HG02642 (cell line): ENCODE measurements at regions not wholly inside any gene's neighbourhood (a gene's known extent, or its start where the extent isn't known, plus 50 kb on each side); places are given as distances from the start of the nearest gene placed in this dataset.
"Not testable (repeated sequence)": the region's sequence is repeated elsewhere in the genome, so short reads cannot be mapped to it uniquely, and the experiment has no call there.

Source experiments
- ATAC-seq: cut with Tn5 transposase; IDR thresholded peaks from one replicate; pipeline ENCODE4 v1.9.1; 2021; ENCODE audit warnings: mild to moderate bottlenecking; ENCODE audit not compliant: unreplicated experiment, poor library complexity

- ATAC-seq, result no peak
Measured at GRCh38 chr5:26568316-26568715, 470.1 kb downstream of the CDH9 start.

- ATAC-seq, result no peak
Measured at GRCh38 chr5:26563979-26564378, 474.4 kb downstream of the CDH9 start.

GRCh38 chr5:26553079-26553478, 485.3 kb downstream of the CDH9 start:
- no peak for ATAC-seq

DNA sequence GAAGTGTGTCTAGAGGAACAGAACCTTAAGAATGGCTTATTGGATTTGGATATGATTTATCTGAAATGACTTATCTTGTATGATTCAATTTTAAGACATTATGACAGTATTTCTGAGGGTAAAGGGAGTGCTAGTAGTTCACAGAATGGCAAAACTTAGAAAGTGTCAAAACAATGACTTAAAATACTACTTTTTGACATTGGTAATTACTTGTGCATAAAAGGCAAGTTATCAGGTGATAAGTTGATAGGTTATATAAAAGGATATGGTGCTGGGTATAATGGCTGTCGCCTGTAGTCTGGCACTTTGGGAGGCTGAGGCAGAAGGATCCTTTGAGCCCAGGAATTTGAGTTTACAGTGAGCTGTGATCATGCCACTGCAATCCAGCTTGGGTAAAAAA, 494.4 kb downstream of the CDH9 start:
- no peak for ATAC-seq

DNA sequence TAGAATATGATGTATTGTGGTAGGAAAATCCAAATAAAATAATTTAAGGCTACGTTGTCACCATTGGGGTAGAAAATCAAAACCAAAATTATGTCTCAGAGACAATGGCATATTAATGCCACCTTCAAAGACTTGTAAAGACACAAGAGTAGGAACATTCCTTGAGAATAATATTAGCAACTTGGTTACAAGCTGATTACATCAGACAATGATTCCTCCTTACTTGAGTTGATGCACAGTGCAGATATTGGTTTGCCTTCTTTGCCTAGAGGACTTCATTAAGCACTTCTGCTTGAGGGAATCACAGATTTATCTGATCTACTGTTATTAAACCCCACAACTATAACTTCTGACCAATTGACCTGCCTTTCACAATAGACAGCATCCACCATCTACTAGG, 500.2 kb downstream of the CDH9 start:
- ATAC-seq, result no peak

- no peak for ATAC-seq
Measured at GRCh38 chr5:26535215-26535614, 503.2 kb downstream of the CDH9 start.

- ATAC-seq, result no peak
Measured at GRCh38 chr5:26530305-26530704, 508.1 kb downstream of the CDH9 start.

- no peak for ATAC-seq
Measured at GRCh38 chr5:26519245-26519644, 519.1 kb downstream of the CDH9 start.

- no peak for ATAC-seq
Measured at GRCh38 chr5:26518065-26518464, 520.3 kb downstream of the CDH9 start.

GRCh38 chr5:26498972-26499371, 539.4 kb downstream of the CDH9 start:
- no peak for ATAC-seq

GRCh38 chr5:26495437-26495836, 542.9 kb downstream of the CDH9 start:
- ATAC-seq, result no peak

DNA sequence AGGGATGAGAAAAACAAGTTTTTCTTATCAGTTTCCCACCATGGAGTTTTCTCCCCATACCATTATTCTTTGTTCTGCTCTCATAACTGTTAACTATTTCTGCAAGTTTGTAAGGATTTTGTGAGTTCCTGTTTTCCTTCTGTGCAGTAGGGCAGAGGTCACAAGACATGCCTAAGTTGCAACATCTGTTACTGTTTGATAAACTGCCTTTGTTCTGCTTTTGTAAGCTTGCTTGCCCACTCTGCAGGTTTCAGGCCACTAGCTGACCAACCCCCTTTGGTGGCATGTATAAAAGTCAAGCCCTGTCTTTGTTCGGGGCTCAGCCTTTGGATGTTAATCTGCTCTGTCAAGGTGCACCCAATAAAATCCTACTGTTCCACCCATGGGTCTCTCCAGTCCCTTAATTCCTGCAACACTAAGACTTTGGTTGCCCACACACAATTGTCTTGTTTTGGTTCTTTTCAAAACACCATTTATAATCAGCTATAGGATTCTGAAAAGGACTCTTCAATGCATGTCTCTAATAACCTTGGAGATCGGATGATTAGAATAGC, 545.4 kb downstream of the CDH9 start:
- ATAC-seq, result no peak

GRCh38 chr5:26487553-26487952, 550.8 kb downstream of the CDH9 start:
- no peak for ATAC-seq

DNA sequence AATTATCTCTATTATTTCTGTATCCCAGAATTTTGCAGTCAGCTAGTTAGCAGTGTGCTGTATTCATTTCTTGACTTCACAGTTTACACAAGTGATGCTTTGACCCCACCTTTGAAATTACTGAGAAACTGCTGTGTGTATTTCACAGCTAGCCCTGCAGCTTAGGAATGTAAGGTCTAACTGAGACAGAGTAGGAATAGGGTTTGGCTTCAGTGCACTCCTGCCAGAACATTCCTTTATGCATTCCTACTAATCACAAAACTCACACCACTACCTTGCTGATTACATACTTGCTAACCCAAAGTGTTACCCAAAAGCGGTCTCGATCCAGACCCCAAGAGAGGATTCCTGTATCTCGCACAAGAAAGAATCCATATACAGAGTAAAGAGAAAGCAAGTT, 551.8 kb downstream of the CDH9 start:
- ATAC-seq, result no peak

DNA sequence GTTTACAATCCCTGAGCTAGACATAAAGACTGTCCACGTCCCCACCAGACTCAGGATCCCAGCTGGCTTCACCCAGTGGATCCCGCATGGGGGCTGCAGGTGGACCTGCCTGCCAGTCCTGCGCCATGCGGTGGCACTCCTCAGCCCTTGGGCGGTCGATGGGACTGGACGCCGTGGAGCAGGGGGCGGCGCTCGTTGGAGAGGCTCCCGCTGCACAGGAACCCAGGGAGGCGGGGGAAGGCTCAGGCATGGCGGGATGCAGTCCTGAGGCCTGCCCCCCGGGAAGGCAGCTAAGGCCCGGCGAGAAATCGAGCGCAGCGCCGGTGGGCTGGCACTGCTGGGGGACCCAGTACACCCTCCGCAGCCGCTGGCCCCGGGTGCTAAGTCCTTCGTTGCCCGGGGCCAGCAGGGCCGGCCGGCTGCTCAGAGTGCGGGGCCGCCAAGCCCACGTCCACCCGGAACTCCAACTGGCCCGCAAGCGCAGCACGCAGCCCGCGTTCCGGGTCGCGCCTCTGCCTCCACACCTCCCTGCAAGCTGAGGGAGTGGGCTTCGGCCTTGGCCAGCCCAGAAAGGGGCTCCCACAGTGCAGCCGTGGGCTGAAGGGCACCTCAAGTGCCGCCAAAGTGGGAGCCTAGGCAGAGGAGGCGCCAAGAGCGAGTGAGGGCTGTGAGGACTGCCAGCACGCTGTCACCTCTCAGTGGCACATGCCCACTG, 553.1 kb downstream of the CDH9 start:
- ATAC-seq, result not testable (repeated sequence)

GRCh38 chr5:26482810-26483375, 555.5 kb downstream of the CDH9 start:
- ATAC-seq, result peak; percentile 62

- no peak for ATAC-seq
Measured at GRCh38 chr5:26482076-26482809, 556.1 kb downstream of the CDH9 start.

- no peak for ATAC-seq
Measured at GRCh38 chr5:26470439-26470838, 567.9 kb downstream of the CDH9 start.

DNA sequence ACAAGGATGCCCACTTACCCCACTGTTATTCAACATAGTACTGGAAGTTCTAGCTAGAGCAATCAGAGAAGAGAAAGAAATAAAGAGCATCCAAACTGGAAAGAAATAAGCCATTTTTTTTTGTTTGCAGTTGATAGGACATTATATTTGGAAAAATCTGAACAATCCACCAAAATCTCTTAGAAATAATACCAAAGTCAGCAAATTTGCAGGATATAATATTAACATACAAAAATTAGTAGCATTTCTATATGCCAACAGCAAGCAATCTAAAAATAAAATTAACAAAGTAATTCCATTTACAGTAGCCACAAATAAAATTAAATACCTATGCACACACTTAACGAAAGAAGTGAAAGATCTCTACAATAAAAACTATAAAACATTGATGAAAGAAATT, 599.3 kb downstream of the CDH9 start:
- ATAC-seq, result no peak

- no peak for ATAC-seq
Measured at GRCh38 chr5:26434688-26435087, 603.7 kb downstream of the CDH9 start.

DNA sequence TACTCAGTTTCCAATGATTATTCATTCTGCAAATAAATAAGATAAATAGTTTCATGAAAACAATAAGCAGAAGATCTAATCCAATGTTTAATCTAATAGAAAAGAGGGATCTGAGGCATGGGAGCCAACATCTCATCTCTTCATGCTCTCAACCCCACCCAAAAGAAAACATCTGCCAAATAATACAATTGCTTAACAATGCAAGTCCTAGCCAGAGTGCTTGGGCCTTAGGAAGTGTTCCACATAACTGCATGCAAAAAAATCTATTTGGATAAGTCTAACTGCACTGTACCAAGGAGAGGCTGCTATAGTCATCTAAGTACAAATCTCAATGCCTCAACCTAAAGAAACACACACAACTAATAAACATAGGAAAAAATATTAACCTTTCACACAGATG, 606.0 kb downstream of the CDH9 start:
- ATAC-seq, result no peak
